NCI-H345 treated with DMSO at 0.1 percent for 48 hours (cell line): ENCODE measurements at regions not wholly inside any gene's neighbourhood (a gene's known extent, or its start where the extent isn't known, plus 50 kb on each side); places are given as distances from the start of the nearest gene placed in this dataset.
A peak's percentile ranks its signal among the peaks of the same experiment; 100 is the strongest.
"Not testable (repeated sequence)": the region's sequence is repeated elsewhere in the genome, so short reads cannot be mapped to it uniquely, and the experiment has no call there.

Source experiments
- DNase-seq: peaks from one replicate; lab custom pipeline; 2025; ENCODE audit not compliant: unreplicated experiment; lab: John Stamatoyannopoulos, UW

- no peak for DNase-seq
Observed at GRCh38 chr20:1827510-1827973, 67.7 kb upstream of the SIRPA start.

- no peak for DNase-seq
Observed at GRCh38 chr20:1825938-1826445, 69.2 kb upstream of the SIRPA start.

DNA sequence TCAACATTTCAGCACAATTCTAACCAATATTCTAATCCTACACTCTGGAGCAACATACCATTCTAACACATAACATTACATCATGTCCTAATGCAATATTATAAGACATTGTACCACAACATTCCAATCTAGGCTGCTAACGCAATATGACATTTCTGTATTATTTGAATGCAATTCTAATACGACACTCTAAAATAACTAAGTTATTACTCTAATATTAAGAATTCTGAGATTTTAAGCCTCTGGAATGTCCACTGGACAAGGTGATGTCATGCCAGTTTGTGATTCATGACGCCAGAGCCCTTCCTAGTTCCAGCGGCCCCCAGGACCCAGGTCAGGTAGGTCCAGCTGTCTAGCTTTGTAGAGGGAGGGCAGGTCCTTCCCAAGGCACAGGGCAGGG lies 69.7 kb upstream of the SIRPA start:
- no peak for DNase-seq

DNA sequence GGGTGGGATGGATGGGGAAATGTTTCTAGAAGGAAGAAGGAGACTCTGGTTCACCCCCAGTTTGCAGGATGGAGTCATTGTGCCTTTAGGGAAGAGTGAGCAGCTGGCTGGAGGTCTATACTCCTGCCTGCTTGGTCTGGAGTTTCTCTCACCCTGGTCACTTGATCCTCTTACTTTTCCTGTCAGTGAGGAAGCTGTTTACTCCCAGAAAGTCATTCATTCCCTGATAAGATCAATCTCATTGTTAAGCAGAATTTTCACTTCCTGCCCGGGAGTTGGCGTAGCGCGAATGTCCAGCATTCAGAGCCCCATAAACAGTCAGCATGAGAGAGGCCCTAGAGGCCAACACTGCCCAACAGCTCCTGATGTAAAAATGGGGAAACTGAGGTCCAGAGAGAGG lies 70.4 kb upstream of the SIRPA start:
- no peak for DNase-seq

DNA sequence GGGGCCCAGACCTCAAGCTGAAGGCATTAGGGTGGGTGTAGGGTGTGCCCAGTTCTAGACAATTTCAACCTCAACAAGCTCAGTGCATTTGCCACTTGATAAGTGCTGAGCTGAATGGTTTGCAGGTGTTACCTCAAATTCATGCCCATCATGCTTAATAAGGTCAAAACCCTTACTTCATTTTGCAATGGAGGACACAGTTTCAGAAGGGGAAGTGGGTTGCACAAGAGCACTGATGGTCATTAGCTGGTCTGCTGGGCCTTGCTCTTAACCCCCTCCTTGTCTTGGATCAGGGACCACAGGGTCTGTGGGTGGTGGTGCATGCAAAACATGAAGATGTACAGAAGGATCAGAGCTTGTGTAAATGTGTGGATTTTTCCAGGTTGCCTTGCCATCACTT lies 71.0 kb upstream of the SIRPA start:
- no peak for DNase-seq

DNA sequence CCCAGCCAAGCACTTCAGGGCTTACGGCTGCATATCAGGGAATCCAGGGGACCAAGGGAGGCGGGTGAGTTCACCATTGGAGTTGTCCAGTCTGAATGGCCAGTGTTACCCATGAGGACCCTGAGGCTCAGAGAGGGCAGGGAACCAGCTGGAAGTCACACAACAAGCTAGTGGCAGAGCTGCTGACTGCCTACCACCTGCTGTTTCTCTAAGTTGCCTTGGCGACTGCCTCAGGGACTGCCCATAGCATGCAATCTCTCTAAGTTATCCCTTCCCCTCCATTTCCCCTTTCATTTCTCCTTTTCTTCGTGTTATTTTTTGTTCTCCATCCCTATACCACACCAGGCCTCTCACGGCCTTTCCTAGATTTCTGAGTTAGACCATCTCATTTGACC lies 71.8 kb upstream of the SIRPA start:
- no peak for DNase-seq

GRCh38 chr20:1822564-1823449 lies 72.4 kb upstream of the SIRPA start:
- DNase-seq, result no peak

DNA sequence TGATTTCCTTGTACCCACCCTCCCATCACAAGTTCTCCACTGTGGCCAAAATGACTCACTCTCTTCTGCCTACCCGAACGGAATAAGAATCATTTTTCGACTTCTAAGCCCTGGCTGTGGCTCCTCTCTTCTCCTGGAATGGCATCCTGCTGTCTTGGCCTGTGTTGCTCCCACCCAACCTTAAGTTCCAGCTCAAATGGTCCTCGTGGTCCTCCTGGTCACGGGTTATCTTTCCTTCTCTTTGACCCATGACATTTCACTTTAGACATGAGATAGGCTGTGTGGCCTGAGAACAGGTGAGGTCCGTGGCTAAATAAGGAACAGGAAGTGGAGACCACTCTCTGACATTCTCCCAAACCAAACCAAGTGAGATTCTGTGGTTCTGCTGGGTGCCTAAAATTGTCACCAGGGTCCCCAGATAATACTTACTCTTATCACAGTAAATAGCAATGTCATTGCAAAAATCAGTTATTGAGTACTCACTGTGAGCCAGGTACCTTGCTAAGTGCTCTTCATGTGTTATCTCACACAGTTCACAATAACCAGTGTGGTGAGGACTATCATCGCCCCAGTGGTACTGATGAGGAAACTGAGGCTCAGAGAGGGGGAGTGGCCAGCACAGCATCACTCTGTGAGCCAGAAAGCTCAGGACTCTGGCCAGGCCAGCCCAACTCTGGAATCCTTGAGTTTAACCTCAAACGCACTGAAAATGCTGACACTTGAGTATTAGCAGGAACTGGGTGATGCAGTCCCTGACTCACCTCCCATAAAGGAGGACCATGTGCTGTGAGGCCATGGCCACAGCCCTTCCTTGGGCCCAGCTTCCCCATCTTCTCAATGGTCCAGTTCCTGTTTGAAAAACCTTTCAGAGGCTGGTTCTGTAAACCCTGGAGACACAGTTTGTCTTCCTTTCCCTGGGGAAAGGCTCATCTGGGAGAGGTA lies 74.8 kb upstream of the SIRPA start:
- no peak for DNase-seq

DNA sequence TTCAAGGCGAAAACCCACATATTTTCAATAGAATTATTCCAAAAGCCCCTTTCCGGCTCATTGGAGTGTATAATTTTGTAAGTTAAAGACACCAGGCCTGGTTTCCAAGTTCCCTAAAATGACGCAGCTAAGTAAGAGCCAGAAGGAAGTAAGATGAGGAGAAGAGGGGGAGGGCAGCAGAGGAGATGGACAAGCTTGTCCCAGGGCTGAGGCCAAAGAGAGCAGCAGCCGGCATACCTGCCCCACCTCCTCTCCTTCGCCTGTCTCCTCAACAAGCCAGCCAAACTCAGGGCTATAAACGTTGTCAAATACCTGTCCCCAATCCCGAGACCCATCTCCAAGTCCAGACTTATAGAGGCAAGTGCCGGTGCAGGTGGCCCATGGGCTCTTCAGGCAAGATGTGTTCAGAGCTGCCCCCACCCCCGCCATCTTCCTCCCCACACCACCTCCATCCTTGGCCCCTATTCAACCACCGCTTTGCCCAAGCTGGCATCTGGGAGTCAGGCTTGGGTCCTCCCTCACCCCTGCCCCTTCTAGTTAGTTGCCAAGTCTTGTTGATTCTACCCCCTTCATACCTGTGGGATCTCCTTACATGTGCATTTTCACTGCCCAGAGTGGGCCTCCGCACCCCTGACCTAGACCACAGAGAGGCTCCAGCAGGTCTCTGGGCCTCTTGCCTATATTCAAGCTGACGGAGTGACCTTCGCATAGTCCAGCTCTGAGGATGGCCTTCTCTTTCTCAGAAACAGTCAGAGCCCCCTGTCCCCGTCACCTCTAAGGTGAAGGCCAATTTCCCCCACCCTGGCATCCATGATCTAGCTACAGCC lies 75.7 kb upstream of the SIRPA start:
- DNase-seq, result no peak

- DNase-seq, result no peak
Observed at GRCh38 chr20:1818895-1819294, 76.3 kb upstream of the SIRPA start.

DNA sequence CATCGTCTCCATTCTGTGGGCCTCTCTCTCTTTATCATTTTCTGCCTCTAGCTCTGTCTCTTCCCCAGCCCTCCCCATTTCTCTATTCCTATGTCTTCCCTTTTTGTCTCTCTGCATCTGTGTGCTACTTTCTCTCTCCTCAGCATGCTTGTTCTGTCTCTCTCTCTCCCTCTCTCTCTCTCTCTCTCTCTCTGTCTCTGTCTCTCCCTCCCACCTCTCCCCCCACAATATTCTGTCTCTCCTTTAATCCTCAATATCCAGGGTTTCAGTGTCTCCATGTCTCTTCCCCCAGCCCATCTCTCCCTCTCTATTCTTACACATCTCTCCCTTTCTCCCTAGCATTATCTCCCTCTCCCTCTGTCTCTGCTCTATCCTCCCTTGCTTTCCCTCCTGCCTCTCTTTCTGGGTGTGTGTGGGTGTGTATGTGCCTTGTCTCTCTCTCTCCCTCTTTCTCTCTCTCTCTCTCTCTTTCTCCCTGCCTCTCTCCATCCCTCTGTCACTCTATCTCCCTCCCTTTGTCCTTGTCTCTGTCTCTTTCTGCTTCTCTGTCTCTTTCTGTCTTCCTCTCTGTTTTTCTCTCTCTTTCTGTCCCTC lies 76.9 kb upstream of the SIRPA start:
- no peak for DNase-seq

DNA sequence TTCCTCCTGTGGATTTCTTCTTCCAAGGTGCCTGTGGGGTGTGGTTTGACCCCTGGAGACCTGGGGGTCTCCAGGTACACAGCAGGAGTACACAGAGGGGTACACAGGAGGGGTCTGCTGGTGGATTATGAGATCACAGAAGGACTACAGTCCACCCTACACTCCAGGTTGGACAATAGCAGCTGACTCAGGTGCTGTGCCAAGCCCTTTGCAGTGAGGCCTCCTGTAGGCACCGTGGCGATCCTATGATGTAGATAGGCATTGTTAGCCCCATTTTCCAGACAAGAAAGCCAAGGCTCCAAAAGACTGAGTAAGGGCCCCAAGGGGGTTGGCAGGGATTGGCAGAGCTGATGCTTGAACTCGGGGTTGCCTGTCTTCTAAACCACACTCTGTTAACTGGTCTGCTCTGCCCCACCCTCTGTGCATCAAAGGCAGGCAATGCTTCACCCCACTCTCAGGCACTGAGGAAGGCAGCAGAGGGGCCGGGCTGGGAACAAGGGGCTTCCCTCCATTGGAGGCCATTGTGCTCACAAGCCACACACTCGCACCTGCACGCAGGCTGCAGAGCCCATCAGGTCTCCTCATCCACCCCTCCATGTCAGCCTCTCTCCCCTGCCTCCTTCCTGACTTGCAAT lies 77.5 kb upstream of the SIRPA start:
- no peak for DNase-seq

DNA sequence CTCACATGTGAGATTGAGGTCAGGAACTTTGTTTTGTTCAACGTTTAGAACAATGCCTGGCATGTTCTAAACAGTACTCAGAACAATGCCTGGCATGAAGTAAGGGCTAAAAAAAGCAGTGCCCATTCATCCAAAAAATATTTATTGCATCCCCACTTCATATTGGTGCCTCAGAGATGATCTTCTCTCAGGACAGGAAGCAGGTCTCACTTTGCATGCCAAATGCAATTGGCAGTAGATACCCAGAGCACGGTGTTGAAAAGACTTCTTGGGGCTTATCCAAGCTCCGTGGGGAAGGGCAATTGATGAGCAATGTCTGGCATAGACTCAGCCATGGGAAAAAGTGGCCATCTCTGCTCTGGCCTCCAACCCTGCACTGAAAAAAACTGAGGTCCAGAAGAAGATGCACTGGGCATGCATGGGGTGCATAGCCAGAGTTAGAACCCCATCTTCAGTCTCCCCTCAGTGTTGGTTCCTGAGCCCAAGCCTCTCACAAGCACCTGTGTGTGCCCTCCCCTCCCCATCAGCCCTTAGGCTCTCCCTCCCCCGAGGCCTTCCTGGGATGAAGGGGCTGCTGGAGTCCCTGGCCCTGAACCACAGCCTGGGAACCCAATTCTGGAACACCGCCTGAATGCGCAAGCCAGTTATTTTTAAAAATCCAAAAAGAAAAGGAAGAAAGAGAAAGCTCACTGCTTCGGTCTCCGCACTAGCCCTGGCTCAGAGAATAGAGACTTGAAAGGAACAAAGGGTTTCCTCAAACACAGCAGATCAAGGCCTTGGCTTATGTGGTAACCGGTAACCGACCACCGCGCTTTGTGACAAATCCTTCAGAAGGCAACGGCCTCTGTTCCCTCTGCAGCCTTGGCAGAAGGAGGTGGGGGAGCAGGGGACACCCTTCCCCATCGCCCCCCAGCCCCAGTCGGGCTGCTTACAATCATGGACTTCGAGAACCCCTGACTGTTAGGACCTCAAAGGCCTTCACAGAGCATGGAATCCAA lies 78.5 kb upstream of the SIRPA start:
- no peak for DNase-seq

- peak; percentile 79 for DNase-seq
Observed at GRCh38 chr20:1815502-1816085, 79.6 kb upstream of the SIRPA start.

DNA sequence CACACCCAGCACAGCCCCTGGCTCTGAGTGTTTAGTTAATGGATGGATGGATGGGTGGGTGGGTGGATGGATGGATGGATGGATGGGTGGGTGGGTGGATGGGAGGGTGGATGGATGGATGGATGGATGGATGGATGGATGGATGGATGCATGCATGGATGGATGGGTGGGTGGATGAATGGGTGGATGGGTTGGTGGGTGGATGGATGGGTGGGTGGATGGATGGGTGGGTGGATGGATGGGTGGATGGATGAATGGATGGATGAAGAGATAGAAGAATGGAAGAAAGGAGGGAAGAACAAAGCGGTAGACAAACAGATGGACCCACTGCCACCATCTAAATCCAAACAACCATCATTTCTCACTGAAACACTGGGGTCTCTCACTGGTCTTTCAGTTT lies 80.3 kb upstream of the SIRPA start:
- DNase-seq, result not testable (repeated sequence)

DNA sequence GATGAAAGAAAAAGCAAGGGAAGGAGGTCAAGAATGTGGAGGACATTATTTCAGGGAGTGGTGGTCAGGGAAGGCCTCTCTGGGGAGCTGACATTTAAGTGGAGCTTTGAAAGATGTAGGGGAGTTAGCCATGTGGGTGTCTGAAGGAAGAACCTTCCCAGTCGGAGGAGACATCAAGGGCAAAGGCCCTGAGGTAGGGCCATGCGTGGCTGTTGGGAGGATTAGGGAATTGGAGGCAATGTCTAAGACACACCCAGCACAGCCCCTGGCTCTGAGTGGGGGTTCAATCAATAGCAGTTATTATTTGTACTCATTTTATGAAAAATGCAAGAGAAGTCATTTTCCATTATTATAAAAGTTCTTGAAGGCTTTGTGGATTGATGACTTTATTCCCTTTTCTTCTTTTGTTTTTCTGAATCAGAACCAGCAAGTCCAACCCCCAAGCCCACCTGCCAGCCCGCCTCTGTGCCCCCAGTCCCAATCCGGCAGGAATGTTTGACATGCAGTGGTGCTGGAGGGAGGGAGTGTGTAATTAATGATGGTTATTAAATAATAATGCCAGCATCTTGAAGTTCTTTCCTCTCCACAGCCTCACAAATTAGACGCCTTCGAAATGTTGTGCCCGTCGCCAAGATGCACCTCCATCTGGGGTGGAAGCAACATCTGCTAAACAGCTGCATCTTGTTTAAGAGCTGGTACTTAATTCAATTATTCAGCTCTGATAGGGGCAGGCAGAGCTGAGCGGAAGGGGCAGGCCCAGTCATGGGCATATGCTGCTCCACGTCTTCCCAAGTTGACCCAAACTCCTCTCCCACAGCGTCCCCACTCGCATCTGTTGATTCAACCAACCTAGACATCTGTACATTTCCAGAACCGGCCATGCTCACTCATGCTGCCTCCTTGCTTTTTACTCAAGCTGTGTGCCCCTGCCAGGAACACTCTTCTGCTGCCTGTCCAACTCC lies 81.3 kb upstream of the SIRPA start:
- no peak for DNase-seq

DNA sequence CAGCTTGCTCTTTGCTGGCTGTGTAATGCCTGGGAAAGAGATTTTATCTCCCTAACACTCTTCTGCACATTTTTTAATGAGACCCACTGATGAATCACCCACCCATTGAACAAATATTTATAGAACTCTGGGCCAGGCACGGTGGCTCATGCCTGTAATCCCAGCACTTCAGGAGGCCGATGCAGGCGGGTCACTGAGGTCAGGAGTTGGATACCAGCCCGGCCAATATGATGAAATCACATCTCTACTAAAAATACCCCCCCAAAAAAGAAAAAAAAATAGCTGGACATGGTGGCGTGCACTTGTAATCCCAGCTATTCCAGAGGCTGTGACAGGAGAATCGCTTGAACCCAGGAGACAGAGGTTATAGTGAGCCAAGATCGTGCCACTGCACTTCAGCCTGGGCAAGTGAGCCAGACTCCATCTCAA lies 82.1 kb upstream of the SIRPA start:
- DNase-seq, result no peak
